Effector CD8-positive, alpha-beta T cell (primary cell): ENCODE measurements at regions not wholly inside any gene's neighbourhood (a gene's known extent, or its start where the extent isn't known, plus 50 kb on each side); places are given as distances from the start of the nearest gene placed in this dataset.
A peak's percentile ranks its signal among the peaks of the same experiment; 100 is the strongest.

Source experiments
- DNase-seq: peaks from one replicate; lab custom pipeline; 2025; lab: John Stamatoyannopoulos, UW

- no peak for DNase-seq
These were observed 177.0 kb upstream of the TNFAIP3 start for GRCh38 chr6:137690034-137690433.

DNA sequence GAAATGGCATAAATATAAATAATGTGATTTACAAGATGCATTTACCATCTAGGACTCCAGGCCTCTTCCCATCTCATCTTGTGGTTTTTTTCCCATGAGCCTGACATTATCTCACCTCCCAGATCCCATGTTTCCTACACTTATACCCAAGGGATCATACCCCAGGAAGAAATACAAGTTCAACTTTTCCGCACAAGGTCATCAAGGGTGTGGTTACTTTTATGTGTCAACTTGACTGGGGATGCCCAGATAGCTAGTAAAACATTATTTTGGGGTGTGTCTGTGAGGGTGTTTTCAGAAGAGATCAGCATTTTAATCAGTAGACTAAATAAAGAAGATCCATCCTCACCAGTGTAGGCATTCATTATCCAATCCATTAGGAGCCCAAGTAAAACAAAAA lies 176.3 kb upstream of the TNFAIP3 start:
- DNase-seq: no peak

- no peak for DNase-seq
These were observed 174.8 kb upstream of the TNFAIP3 start for GRCh38 chr6:137692308-137692707.

DNA sequence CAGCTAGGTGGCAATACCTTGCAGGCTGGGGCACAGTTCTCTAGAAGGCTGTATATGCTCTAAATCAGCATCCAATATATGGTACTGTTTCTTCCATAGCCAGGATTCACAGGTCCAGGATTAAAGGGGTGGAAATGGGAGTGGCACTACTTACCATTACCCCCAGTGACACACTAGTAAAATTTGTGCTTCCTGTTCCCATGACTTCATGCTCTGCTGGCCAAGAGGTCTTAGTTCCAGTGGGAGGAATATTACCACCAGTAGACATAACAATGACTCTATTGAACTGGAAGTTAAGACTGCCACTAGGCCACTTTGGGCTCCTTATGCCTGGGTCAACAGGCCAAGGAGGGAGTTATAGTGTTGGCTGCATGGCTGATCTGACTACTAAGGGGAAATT lies 174.3 kb upstream of the TNFAIP3 start:
- no peak for DNase-seq

DNA sequence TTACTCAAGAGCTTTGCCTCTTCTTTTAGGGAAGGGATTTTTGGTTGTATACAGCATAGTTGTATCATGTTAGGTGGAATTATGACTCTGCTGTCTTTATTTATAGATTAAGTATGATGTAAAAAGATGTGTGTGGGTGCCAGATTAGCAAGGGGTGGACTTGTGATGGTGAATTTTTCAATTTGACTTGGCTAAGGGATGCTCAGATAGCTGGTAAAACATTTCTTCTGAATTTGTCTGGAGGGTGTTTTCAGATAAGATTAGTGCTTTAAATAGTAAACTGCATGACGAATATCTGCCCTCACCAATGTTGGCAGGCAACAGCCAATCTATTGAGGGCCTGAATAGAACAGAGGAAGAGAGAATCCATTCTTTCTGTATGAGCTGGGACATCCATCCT lies 173.3 kb upstream of the TNFAIP3 start:
- DNase-seq: no peak

DNA sequence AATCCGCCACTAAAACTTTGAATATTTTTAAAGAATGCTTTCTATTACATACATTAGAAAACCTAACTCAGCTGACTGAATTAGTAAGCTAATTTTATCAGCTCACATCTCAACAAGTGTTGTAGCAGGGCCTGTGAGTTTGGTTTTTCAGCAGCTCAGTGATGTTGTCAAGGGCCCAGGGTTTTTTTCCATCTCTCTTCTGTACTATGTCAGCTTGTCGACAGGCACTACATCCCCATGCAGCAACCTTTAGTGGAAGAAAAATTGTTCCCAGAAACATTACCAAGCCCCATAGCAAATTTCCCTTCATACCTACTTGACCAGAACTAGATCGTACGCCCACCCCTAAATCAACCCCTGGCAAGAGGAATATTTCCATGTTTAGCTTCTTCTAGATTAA lies 170.3 kb upstream of the TNFAIP3 start:
- no peak for DNase-seq

GRCh38 chr6:137697267-137697938 lies 169.7 kb upstream of the TNFAIP3 start:
- no peak for DNase-seq

DNA sequence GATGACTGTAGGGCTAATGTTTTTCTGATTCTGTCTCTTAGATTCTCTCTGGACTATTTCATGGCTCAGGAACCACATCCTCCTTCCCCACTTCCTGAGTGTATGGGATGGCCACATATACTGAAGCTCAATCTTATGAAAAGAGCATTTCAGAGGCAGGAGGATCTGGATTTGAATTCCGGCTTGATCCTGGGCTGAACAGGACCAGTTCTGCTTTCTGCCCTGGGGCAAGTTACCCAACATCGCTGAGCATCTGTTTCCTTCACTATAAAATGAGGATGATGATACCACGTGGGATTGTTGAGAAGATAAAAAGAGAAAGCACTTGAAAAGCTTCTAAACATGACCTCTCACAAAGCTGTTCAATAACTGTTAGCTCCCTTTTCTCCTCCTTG lies 168.4 kb upstream of the TNFAIP3 start:
- no peak for DNase-seq

DNA sequence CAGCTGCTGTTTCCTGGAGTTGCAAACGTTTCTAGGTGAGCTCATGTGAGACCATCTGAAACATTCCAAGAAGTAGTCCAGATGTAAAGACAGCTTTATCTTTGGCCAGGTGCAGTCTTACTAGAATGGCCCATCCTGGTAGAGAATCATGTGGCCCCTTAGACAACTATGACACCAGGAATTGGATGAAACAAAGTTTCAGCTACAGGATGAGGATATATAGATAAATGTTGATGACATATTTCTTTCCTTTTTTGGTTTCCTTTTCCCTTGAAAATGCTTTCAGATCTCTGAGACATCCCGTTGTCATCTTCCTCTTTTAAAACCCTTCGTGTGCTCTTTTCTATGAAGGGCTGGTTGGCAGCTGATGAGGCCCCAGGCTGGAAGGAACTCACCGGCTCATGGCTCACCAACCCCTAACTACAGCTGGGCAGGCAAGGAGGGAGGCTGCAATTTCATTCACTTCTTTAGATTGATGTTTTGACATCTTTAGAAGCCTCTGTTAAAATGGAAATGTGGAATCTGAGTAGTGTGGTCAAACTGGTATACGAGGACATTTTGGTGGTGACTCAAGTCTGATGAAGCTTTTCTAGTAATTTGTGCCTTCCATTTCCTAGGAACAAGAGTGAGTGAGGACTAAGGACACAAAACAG lies 167.9 kb upstream of the TNFAIP3 start:
- DNase-seq: no peak

DNA sequence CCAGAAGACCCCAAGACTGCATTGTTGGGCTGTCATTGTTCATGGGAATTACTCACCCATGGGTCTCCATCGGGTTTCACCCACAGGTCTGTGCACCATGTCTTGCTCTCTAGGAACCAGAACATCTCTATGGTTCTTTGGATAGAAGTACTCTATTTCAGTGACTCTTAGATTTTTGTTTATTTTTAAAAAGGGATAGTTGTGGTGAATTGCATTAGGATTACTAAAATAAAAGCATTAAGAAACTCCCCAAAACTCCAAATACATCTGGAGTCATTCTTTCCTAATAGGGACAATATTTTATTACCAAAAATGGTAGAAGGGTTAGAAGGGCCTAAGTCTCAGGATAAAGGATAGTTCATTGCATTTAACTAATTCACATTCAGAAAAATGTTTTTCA lies 166.9 kb upstream of the TNFAIP3 start:
- DNase-seq: no peak

DNA sequence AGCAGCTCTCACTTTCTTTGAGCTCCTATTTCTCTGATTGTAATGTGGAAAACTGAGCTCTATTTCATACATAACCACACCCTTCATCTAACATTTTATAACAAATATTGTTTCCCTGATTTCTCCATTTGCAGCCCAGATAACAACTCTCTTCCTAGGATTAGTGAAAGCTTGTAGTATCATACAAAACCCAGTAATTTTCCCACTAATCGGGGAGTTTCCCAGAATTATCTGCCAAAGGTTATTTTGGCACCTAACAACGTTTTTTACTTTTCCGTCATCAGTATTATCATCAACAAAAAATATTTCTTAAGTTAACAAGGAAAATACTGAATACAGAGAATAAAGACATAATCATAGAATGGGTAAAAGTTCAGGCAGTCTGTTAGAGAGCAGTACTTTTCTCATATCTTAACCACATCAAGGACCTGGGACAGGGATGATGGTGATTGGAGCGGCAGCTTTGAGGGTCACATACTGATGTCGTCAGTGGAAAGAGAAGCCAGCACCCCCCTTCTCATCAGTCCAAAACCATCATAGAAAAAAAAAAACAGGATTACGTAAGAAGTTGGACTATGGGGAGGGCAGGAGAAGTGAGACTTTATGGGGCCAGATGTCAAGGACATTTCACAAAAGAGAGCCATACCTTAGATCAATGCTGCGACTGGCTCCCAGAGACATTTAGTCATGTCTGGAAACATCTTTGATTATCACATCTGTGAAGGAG lies 166.1 kb upstream of the TNFAIP3 start:
- DNase-seq: no peak

- no peak for DNase-seq
These were observed 165.1 kb upstream of the TNFAIP3 start for GRCh38 chr6:137701942-137702341.

DNA sequence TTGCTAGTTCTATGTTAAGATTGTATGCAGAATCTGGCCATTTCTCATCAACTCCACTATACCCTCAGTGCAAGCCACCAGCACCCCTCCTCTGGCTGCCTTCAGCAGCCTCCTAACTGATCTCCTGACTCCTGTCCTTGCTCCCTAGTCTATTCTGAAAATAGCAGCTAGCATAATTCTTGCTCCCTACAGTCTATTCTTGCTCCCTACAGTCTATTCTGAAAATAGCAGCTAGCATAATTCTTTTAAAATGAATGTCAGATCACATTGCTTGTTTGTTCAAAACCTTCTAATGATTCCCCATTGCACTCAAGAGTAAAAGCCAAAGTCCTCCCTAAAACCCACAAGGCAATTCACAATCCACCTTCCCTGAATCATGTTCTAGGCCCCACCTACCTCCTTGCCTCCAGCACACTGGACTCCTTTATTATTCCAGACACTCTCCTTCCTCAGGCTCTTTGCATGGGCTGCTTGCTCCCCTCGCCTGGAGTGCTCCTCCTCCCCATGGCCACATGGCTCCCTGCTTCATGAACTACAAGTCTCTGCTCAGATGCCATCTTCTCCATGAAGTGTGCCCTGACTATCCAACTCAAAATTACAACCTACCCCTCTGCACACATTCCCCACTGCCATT lies 164.2 kb upstream of the TNFAIP3 start:
- no peak for DNase-seq

- DNase-seq: no peak
These were observed 162.3 kb upstream of the TNFAIP3 start for GRCh38 chr6:137704802-137705159.

- peak; percentile 48 for DNase-seq
These were observed 161.6 kb upstream of the TNFAIP3 start for GRCh38 chr6:137705160-137706082.

DNA sequence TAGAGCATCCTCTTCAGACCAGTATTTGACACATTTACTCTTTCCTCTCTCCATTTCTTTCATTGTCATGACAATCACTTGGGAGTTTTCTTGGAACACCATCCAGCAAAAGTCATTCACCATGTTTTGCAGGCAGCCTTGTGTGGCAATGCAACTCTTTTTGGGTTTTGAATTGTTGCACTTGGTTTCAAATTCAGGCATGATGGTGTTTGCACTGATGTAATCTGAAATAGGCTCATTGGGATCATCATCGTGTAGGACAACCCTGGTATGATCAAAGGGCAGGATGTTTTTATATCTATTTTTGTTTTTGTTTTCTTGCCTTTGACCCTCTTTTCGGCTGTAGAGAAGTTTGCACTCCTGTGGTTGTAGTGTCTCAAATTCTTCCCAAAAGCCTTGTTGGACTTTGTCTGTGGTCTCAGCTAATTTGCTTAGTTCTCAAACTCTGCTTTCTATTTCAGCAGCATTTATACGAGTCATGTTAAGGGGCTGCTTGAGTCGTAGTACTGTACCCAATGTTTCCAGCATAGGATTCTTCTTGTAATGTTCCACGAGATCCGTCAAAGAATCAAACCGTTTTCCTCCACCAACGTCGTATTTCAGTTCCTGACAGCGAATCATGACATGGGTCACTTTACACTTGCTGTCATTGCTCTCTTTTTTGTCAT lies 160.8 kb upstream of the TNFAIP3 start:
- DNase-seq: no peak

- DNase-seq: no peak
These were observed 159.9 kb upstream of the TNFAIP3 start for GRCh38 chr6:137707038-137707589.

DNA sequence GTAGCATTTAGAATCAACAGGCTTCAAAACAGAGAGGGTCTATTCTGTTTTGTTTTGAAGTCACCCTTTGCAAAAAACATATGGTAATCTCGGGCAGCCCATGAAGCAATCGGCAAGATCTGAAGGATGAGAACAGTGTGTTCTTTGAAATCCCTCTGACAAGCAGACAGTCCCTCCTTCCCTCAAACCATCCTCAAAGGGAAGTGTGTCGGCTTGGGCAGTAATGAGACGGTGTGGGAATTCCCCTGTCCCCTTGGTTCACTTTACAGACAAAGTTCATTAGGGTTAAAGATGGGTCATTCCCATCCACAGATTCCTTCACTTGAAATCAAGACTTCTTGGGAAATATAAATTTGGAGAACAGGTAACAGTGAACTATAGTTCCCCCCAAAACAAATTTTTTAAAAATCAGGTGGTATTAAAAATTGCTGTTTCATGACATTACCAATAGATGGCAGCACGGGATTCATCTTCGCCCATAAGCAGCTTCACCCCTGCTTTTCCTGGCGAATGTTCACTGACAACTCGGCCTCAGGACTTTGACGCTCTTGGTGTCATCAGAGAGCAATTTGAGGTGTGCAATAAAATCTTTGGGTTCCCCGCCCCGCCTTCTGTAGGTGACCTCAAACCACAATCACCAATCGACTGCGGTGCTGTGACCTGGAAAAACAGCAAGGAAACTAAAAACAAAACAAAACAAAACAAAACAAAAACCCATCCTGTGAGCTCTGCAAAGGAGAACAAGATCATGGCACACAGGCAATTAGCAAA lies 159.3 kb upstream of the TNFAIP3 start:
- DNase-seq: peak; percentile 67

DNA sequence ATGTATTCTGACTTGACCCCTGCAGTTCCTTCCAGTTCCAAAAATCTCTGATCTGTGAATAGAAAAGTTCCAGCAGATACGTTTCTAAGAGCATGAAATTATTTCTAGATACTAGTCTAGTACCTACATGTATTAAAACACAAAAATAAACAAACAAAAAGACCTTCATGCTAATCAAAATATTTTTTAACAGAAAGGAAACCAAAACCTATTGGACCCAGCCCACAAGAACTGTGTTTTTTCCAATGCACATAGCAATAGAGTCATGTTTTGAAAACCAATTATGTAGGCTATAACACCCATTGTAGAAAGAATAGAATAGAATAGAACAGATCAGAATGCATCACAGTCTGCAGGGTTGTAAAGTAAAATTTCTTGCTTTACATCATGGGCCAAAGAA lies 158.6 kb upstream of the TNFAIP3 start:
- DNase-seq: no peak
